H9 (cell line): ENCODE measurements at regions not wholly inside any gene's neighbourhood (a gene's known extent, or its start where the extent isn't known, plus 50 kb on each side); places are given as distances from the start of the nearest gene placed in this dataset.

Source experiments
- DNase-seq: peaks from one replicate; pipeline ENCODE4 v3.0.0-alpha.2; 2017
- H2AFZ ChIP-seq: one replicate; pipeline ENCODE4 v1.6.1; 2013; ENCODE audit warnings: mild to moderate bottlenecking, low read length, control low read depth, moderate library complexity
- H2AK5ac ChIP-seq: 2 replicates; pipeline ENCODE4 v1.6.1; 2013; ENCODE audit warnings: low read length, control low read depth, mixed read lengths; ENCODE audit not compliant: insufficient read length
- H2BK120ac ChIP-seq: one replicate; pipeline ENCODE4 v1.6.1; 2013; ENCODE audit warnings: low read depth, mild to moderate bottlenecking, low read length, control low read depth, inconsistent platforms; ENCODE audit not compliant: poor library complexity, severe bottlenecking
- H2BK12ac ChIP-seq: 2 replicates; pipeline ENCODE4 v1.6.1; 2013; ENCODE audit warnings: low read length, control low read depth, mixed read lengths, low read depth; ENCODE audit not compliant: insufficient read length
- H2BK15ac ChIP-seq: 2 replicates; pipeline ENCODE4 v1.6.1; 2013; ENCODE audit warnings: low read depth, low read length, control low read depth
- H2BK20ac ChIP-seq: one replicate; pipeline ENCODE4 v1.6.1; 2013; ENCODE audit warnings: low read depth, mild to moderate bottlenecking, low read length, control low read depth, inconsistent platforms; ENCODE audit not compliant: poor library complexity, severe bottlenecking
- H2BK5ac ChIP-seq: 2 replicates; pipeline ENCODE4 v1.6.1; 2013; ENCODE audit warnings: low read length, control low read depth, mixed read lengths; ENCODE audit not compliant: insufficient read length
- H3K14ac ChIP-seq: 2 replicates; pipeline ENCODE4 v1.6.1; 2013; ENCODE audit warnings: low read length, control low read depth; ENCODE audit not compliant: insufficient read depth
- H3K18ac ChIP-seq: 2 replicates; pipeline ENCODE4 v1.6.1; 2013; ENCODE audit warnings: low read depth, mild to moderate bottlenecking, mixed read lengths, low read length, control low read depth; ENCODE audit not compliant: insufficient read length
- H3K23ac ChIP-seq: 2 replicates; pipeline ENCODE4 v1.6.1; 2013; ENCODE audit warnings: low read length, control low read depth, mixed read lengths, low read depth; ENCODE audit not compliant: insufficient read length
- H3K23me2 ChIP-seq: 2 replicates; pipeline ENCODE4 v1.6.1; 2013; ENCODE audit warnings: low read depth, mild to moderate bottlenecking, mixed read lengths, low read length, control low read depth; ENCODE audit not compliant: insufficient read length, poor library complexity, severe bottlenecking
- H3K27ac ChIP-seq: 2 replicates; pipeline ENCODE4 v1.5.1; 2013; ENCODE audit warnings: low read length, control low read depth, mixed read lengths, low read depth; ENCODE audit not compliant: insufficient read length
- H3K27me3 ChIP-seq: 2 replicates; pipeline ENCODE4 v1.6.1; 2013; ENCODE audit warnings: low read length, control low read depth, inconsistent platforms; ENCODE audit not compliant: insufficient read depth
- H3K4ac ChIP-seq: 2 replicates; pipeline ENCODE4 v1.6.1; 2013; ENCODE audit warnings: low read depth, mild to moderate bottlenecking, control low read depth, inconsistent platforms, low read length, moderate library complexity
- H3K4me1 ChIP-seq: 2 replicates; pipeline ENCODE4 v1.6.1; 2013; ENCODE audit warnings: low read length, control low read depth, inconsistent platforms; ENCODE audit not compliant: insufficient read depth
- H3K4me2 ChIP-seq: 2 replicates; pipeline ENCODE4 v1.6.1; 2013; ENCODE audit warnings: low read length, control low read depth, mixed read lengths; ENCODE audit not compliant: insufficient read length, insufficient read depth
- H3K56ac ChIP-seq: 2 replicates; pipeline ENCODE4 v1.6.1; 2013; ENCODE audit warnings: low read depth, mild to moderate bottlenecking, mixed read lengths, low read length, control low read depth; ENCODE audit not compliant: insufficient read length
- H3K79me1 ChIP-seq: 2 replicates; pipeline ENCODE4 v1.6.1; 2013; ENCODE audit warnings: low read depth, mild to moderate bottlenecking, moderate library complexity, low read length, control low read depth, inconsistent platforms; ENCODE audit not compliant: insufficient read depth, poor library complexity, severe bottlenecking
- H3K79me2 ChIP-seq: 2 replicates; pipeline ENCODE4 v1.6.1; 2013; ENCODE audit warnings: low read length, control low read depth, inconsistent platforms; ENCODE audit not compliant: insufficient read depth
- H3K9ac ChIP-seq: 2 replicates; pipeline ENCODE4 v1.6.1; 2013; ENCODE audit warnings: low read length, control low read depth, mixed read lengths; ENCODE audit not compliant: insufficient read length; ENCODE audit errors: extremely low read depth
- H3K9me3 ChIP-seq: one replicate; pipeline ENCODE4 v1.6.1; 2013; ENCODE audit warnings: low read depth, low read length, inconsistent platforms; ENCODE audit not compliant: control insufficient read depth
- H3T11ph ChIP-seq: one replicate; pipeline ENCODE4 v1.6.1; 2013; ENCODE audit warnings: mild to moderate bottlenecking, low read length, control low read depth, inconsistent platforms
- H4K20me1 ChIP-seq: one replicate; pipeline ENCODE4 v1.6.1; 2013; ENCODE audit not compliant: control insufficient read depth, insufficient read length, insufficient read depth
- H4K5ac ChIP-seq: 2 replicates; pipeline ENCODE4 v1.6.1; 2013; ENCODE audit warnings: low read depth, mild to moderate bottlenecking, mixed read lengths, low read length, control low read depth; ENCODE audit not compliant: insufficient read length
- H4K8ac ChIP-seq: replicated peaks from 2 replicates; pipeline ENCODE4 v1.6.1; 2013; ENCODE audit warnings: low read length, control low read depth, mixed read lengths, low read depth; ENCODE audit not compliant: insufficient read length
- H4K91ac ChIP-seq: 2 replicates; pipeline ENCODE4 v1.6.1; 2013; ENCODE audit warnings: low read depth, mild to moderate bottlenecking, moderate library complexity, mixed read lengths, low read length, control low read depth; ENCODE audit not compliant: insufficient read length
- H3K27ac Mint-ChIP-seq, 3 experiments: 2 replicates in 2 of 3; 3 replicates in 1 of 3; pipeline ENCODE4 v1.8.0; 2020 to 2021; ENCODE audit warnings: mixed read lengths in 3 of 3, mild to moderate bottlenecking in 1 of 3, moderate library complexity in 1 of 3
- H3K27me3 Mint-ChIP-seq: 2 replicates; pipeline ENCODE4 v1.8.0; 2021; ENCODE audit warnings: low read depth, mild to moderate bottlenecking, moderate library complexity, mixed read lengths
- H3K36me3 Mint-ChIP-seq, 3 experiments: 2 replicates in 2 of 3; 3 replicates in 1 of 3; pipeline ENCODE4 v1.8.0; 2020 to 2021; ENCODE audit warnings: low read depth in 3 of 3, mixed read lengths in 3 of 3; ENCODE audit not compliant: insufficient read depth in 1 of 3
- H3K4me1 Mint-ChIP-seq, 2 experiments: 2 replicates each; pipeline ENCODE4 v1.8.0; 2020; ENCODE audit warnings: mixed read lengths in 2 of 2
- H3K4me3 Mint-ChIP-seq, 2 experiments: 2 replicates in 1 of 2; 3 replicates in 1 of 2; pipeline ENCODE4 v1.8.0; 2020 to 2021; ENCODE audit warnings: mild to moderate bottlenecking in 2 of 2, mixed read lengths in 2 of 2, moderate library complexity in 1 of 2
- H3K9me3 Mint-ChIP-seq, 2 experiments: 2 replicates in 1 of 2; 3 replicates in 1 of 2; pipeline ENCODE4 v1.8.0; 2020; ENCODE audit warnings: mild to moderate bottlenecking in 2 of 2, mixed read lengths in 2 of 2, moderate library complexity in 1 of 2
- WGBS: extraction: QIAGEN DNeasy Blood & Tissue Kit; methylation state at CpG from one replicate; pipeline ENCODE4 v1.1.7; 2013; ENCODE audit warnings: missing lambda C conversion rate, low lambda C conversion rate, mixed read lengths; ENCODE audit not compliant: insufficient read length; ENCODE audit errors: extremely low coverage; 5-methylcytosine and 5-hydroxymethylcytosine counted together
- TF ChIP-seq, protein P1 (sequence below): fragments of 200-600 bp; sonication (generic); conservative IDR thresholded peaks from 3 replicates; pipeline ENCODE4 v1.8.0; 2021; ENCODE audit warnings: antibody characterized with exemption, mild to moderate bottlenecking

- no peaks in the 10 kb centered on the region for H3K79me1 ChIP-seq
- no peak overlapping the region for H3K18ac ChIP-seq
- DNase-seq: no peak
- no peak overlapping the region for H2BK5ac ChIP-seq
- H2BK120ac ChIP-seq: no peak overlapping the region
- H3K23ac ChIP-seq: no peak overlapping the region
- H2BK20ac ChIP-seq: no peak overlapping the region
- TF ChIP-seq, protein P1, sequence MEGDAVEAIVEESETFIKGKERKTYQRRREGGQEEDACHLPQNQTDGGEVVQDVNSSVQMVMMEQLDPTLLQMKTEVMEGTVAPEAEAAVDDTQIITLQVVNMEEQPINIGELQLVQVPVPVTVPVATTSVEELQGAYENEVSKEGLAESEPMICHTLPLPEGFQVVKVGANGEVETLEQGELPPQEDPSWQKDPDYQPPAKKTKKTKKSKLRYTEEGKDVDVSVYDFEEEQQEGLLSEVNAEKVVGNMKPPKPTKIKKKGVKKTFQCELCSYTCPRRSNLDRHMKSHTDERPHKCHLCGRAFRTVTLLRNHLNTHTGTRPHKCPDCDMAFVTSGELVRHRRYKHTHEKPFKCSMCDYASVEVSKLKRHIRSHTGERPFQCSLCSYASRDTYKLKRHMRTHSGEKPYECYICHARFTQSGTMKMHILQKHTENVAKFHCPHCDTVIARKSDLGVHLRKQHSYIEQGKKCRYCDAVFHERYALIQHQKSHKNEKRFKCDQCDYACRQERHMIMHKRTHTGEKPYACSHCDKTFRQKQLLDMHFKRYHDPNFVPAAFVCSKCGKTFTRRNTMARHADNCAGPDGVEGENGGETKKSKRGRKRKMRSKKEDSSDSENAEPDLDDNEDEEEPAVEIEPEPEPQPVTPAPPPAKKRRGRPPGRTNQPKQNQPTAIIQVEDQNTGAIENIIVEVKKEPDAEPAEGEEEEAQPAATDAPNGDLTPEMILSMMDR: no peak
- H3K14ac ChIP-seq: no peak overlapping the region
- no peak overlapping the region for H3K9ac ChIP-seq
- H3T11ph ChIP-seq: no peak overlapping the region
- H3K56ac ChIP-seq: no peak overlapping the region
- Mint-ChIP-seq H3K27ac (no peak overlapping the region; a peak in 1 of 7 replicates), H3K9me3 (no peaks in the 10 kb centered on the region), H3K27me3 (no peaks in the 10 kb centered on the region; the same call in 1 of the 2 replicates), H3K4me1 (peaks cover 25 to 31% of the 10 kb centered on the region in 2 experiments), H3K36me3 (no peaks in the 10 kb centered on the region), H3K4me3 (no peak overlapping the region)
- no peak overlapping the region for H2BK12ac ChIP-seq
- H4K8ac ChIP-seq: no peak overlapping the region
- H3K4ac ChIP-seq: no peak overlapping the region
- no peaks in the 10 kb centered on the region for H4K20me1 ChIP-seq
- no peaks in the 10 kb centered on the region for H3K79me2 ChIP-seq
- WGBS: no CpG with 5 or more reads among the region's 1 CpG
- H3K23me2 ChIP-seq: no peaks in the 10 kb centered on the region
- no peak overlapping the region for H3K27ac ChIP-seq
- H3K27me3 ChIP-seq: no peaks in the 10 kb centered on the region
- H3K4me1 ChIP-seq: peaks cover 4% of the 10 kb centered on the region; the same call in 1 of the 2 replicates
- H3K4me2 ChIP-seq: no peak overlapping the region
- no peak overlapping the region for H4K91ac ChIP-seq
- no peaks in the 10 kb centered on the region for H3K9me3 ChIP-seq
- no peak overlapping the region for H2BK15ac ChIP-seq
- H2AK5ac ChIP-seq: no peak overlapping the region
- no peak overlapping the region for H2AFZ ChIP-seq
- H4K5ac ChIP-seq: no peak overlapping the region
These were observed 115.8 kb upstream of the SLC25A48 start for GRCh38 chr5:135718651-135719050.
